K562 (cell line): ENCODE measurements at regions not wholly inside any gene's neighbourhood (a gene's known extent, or its start where the extent isn't known, plus 50 kb on each side); places are given as distances from the start of the nearest gene placed in this dataset.

Experiments
- ARID1B ChIP-seq: fragments of 450-650 bp; IDR thresholded peaks from 2 replicates; pipeline ENCODE4 v1.6.1; 2016; ENCODE audit warnings: antibody characterized with exemption, mild to moderate bottlenecking, inconsistent platforms
- DACH1 ChIP-seq: fragments of 450-650 bp; IDR thresholded peaks from 2 replicates; pipeline ENCODE4 v1.6.1; 2018; ENCODE audit not compliant: partially characterized antibody
- DMBX1 ChIP-seq: fragments of 250-450 bp; sonication (Bioruptor Pico); IDR thresholded peaks from 2 replicates; pipeline ENCODE4 v1.8.0; 2022; ENCODE audit warnings: inconsistent platforms, mild to moderate bottlenecking, moderate library complexity, borderline replicate concordance
- EHMT2 ChIP-seq: fragments of 450-650 bp; IDR thresholded peaks from 2 replicates; pipeline ENCODE4 v1.6.1; 2018; ENCODE audit warnings: antibody characterized with exemption
- ETV1 ChIP-seq: fragments of 450-650 bp; conservative IDR thresholded peaks from 2 replicates; pipeline ENCODE4 v1.6.1; 2016; ENCODE audit warnings: missing genetic modification characterization, control low read depth, low read depth, missing compliant biosample characterization
- FOXJ2 ChIP-seq: fragments of 200-800 bp; sonication (Bioruptor generic); IDR thresholded peaks from 2 replicates; pipeline ENCODE4 v1.6.1; 2016; ENCODE audit warnings: missing genetic modification characterization, missing compliant biosample characterization
- FOXK2 ChIP-seq, 2 experiments: fragments of 450-650 bp; IDR thresholded peaks in 1 of 2; conservative IDR thresholded peaks in 1 of 2; 2 replicates each; pipeline ENCODE4 v1.6.1; 2016; ENCODE audit warnings: low read depth in 2 of 2, mild to moderate bottlenecking in 1 of 2
- GATA2 ChIP-seq: sonication (generic); formaldehyde crosslinking; IDR thresholded peaks from 2 replicates; pipeline ENCODE4 v1.4.0; 2020; ENCODE audit warnings: mild to moderate bottlenecking, missing genetic modification reagents
- MECOM ChIP-seq: fragments of 250-450 bp; sonication (Bioruptor Pico); IDR thresholded peaks from 2 replicates; pipeline ENCODE4 v1.8.0; 2022; ENCODE audit warnings: inconsistent platforms
- NR2C1 ChIP-seq, 2 experiments: fragments of 450-650 bp; IDR thresholded peaks; 2 replicates each; pipeline ENCODE4 v1.6.1; 2017; ENCODE audit warnings: mild to moderate bottlenecking in 2 of 2, antibody characterized with exemption in 1 of 2, inconsistent platforms in 1 of 2, missing compliant biosample characterization in 1 of 2, missing genetic modification characterization in 1 of 2
- POLR2AphosphoS5 ChIP-seq: IDR thresholded peaks from 2 replicates; pipeline ENCODE4 v1.6.1; 2011; ENCODE audit warnings: mild to moderate bottlenecking, low read depth, low read length, moderate library complexity; ENCODE audit not compliant: control insufficient read depth, insufficient read depth
- POU5F1 ChIP-seq: fragments of 150-350 bp; IDR thresholded peaks from 2 replicates; pipeline ENCODE4 v1.6.1; 2014; ENCODE audit warnings: borderline replicate concordance, low read length, low read depth, mild to moderate bottlenecking; ENCODE audit not compliant: partially characterized antibody
- RAD51 ChIP-seq: fragments of 450-650 bp; IDR thresholded peaks from 2 replicates; pipeline ENCODE4 v1.7.1; 2016; ENCODE audit warnings: low read depth, mild to moderate bottlenecking, borderline replicate concordance
- RFX5 ChIP-seq: IDR thresholded peaks from 2 replicates; pipeline ENCODE4 v1.6.1; 2011; ENCODE audit warnings: low read depth, mild to moderate bottlenecking, improper control_type of control experiment, low read length
- SAP30 ChIP-seq: fragments of 200-600 bp; sonication (generic); IDR thresholded peaks from 2 replicates; pipeline ENCODE4 v1.6.1; 2012; ENCODE audit warnings: borderline replicate concordance, low read depth, mild to moderate bottlenecking, moderate library complexity, low read length, control low read depth, inconsistent platforms; ENCODE audit not compliant: insufficient read depth, poor library complexity, severe bottlenecking
- TF ChIP-seq, protein P1 (sequence below): fragments of 450-650 bp; IDR thresholded peaks from 2 replicates; pipeline ENCODE4 v1.7.1; 2018; ENCODE audit warnings: mild to moderate bottlenecking, low read depth; ENCODE audit not compliant: partially characterized antibody
- TF ChIP-seq, protein P2 (sequence below): fragments of 450-650 bp; IDR thresholded peaks from 2 replicates; pipeline ENCODE4 v1.6.1; 2017; ENCODE audit warnings: antibody characterized with exemption
- TF ChIP-seq, protein P3 (sequence below): fragments of 450-650 bp; formaldehyde crosslinking; conservative IDR thresholded peaks from 2 replicates; pipeline ENCODE4 v1.4.0; 2022; ENCODE audit warnings: mild to moderate bottlenecking, missing genetic modification characterization
- TF ChIP-seq, protein P4 (sequence below): fragments of 250-450 bp; sonication (Bioruptor Pico); IDR thresholded peaks from 2 replicates; pipeline ENCODE4 v1.8.0; 2022; ENCODE audit warnings: moderate library complexity, mild to moderate bottlenecking, inconsistent platforms

DNA sequence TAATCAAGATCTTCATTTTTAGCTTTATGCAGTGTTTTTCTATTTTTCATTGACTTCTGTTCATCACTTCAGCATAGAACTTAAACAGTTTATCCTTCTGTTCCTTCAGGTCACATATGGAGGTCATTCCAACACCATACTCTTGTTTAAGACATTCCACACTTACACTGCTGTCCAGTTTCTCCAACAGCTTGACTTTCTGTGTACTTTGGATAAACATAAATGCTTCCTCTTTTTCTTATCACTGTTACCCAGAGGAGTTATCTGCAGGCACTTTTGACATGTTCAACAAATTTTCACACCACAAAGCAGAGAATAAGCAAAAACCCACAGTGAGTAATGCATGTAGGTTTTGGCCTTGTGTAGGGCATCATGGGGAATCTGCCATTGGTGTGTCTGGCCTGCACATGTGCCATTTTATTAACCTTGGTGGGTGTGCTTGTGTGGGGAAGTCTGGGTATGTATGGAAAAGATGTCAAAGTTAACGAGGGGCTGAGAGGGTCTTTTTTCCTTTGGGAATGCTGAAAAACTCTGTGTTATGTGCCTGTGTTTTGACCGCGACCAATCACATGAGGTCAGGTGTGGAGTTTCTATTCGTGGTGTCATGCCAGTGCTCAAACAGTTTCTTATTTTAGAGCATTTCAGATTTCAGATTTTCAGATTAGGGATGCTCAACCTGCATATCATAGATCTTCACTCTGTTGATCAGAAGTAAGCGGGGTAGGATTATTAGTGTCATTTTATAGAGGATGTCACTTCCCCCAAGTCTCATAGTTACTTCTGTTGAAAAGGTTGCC lies 53.9 kb upstream of the ACVR1 start (continued):
- TF ChIP-seq, protein P1, sequence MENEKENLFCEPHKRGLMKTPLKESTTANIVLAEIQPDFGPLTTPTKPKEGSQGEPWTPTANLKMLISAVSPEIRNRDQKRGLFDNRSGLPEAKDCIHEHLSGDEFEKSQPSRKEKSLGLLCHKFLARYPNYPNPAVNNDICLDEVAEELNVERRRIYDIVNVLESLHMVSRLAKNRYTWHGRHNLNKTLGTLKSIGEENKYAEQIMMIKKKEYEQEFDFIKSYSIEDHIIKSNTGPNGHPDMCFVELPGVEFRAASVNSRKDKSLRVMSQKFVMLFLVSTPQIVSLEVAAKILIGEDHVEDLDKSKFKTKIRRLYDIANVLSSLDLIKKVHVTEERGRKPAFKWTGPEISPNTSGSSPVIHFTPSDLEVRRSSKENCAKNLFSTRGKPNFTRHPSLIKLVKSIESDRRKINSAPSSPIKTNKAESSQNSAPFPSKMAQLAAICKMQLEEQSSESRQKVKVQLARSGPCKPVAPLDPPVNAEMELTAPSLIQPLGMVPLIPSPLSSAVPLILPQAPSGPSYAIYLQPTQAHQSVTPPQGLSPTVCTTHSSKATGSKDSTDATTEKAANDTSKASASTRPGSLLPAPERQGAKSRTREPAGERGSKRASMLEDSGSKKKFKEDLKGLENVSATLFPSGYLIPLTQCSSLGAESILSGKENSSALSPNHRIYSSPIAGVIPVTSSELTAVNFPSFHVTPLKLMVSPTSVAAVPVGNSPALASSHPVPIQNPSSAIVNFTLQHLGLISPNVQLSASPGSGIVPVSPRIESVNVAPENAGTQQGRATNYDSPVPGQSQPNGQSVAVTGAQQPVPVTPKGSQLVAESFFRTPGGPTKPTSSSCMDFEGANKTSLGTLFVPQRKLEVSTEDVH, result peak; percentile 78
- TF ChIP-seq ETV1 (tag) (peak; percentile 95), MECOM (CRISPR knock-in tag) (peak; percentile 86), GATA2 (CRISPR knock-in tag) (peak; percentile 99), RFX5 (peak; percentile 25; the same call in 1 of the 2 replicates), FOXK2 (conservative IDR thresholded peaks at IDR 0.05 in 1 of 2, IDR thresholded peaks at IDR 0.05 in 1 of 2; ENCODE audit: low read depth in 2 of 2) (peak; percentile 76 to 91), RAD51 (peak; percentile 65), DACH1 (peak; percentile 46), EHMT2 (peak; percentile 96), ARID1B (peak; percentile 100), SAP30 (no peak), NR2C1 (IDR thresholded peaks at IDR 0.05) (peak; percentile 84), NR2C1 (tag; IDR thresholded peaks at IDR 0.05) (peak; percentile 91), POU5F1 (no peak), POLR2AphosphoS5 (peak; percentile 99), FOXJ2 (tag) (peak; percentile 98), DMBX1 (peak; percentile 98)
- TF ChIP-seq, protein P2, sequence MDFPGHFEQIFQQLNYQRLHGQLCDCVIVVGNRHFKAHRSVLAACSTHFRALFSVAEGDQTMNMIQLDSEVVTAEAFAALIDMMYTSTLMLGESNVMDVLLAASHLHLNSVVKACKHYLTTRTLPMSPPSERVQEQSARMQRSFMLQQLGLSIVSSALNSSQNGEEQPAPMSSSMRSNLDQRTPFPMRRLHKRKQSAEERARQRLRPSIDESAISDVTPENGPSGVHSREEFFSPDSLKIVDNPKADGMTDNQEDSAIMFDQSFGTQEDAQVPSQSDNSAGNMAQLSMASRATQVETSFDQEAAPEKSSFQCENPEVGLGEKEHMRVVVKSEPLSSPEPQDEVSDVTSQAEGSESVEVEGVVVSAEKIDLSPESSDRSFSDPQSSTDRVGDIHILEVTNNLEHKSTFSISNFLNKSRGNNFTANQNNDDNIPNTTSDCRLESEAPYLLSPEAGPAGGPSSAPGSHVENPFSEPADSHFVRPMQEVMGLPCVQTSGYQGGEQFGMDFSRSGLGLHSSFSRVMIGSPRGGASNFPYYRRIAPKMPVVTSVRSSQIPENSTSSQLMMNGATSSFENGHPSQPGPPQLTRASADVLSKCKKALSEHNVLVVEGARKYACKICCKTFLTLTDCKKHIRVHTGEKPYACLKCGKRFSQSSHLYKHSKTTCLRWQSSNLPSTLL, result no peak
- TF ChIP-seq, protein P3, sequence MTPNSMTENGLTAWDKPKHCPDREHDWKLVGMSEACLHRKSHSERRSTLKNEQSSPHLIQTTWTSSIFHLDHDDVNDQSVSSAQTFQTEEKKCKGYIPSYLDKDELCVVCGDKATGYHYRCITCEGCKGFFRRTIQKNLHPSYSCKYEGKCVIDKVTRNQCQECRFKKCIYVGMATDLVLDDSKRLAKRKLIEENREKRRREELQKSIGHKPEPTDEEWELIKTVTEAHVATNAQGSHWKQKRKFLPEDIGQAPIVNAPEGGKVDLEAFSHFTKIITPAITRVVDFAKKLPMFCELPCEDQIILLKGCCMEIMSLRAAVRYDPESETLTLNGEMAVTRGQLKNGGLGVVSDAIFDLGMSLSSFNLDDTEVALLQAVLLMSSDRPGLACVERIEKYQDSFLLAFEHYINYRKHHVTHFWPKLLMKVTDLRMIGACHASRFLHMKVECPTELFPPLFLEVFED (CRISPR knock-in tag), result peak; percentile 96
- TF ChIP-seq, protein P4, sequence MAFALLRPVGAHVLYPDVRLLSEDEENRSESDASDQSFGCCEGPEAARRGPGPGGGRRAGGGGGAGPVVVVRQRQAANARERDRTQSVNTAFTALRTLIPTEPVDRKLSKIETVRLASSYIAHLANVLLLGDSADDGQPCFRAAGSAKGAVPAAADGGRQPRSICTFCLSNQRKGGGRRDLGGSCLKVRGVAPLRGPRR, result peak; percentile 95; the same call in 1 of the 2 replicates
